B cell (primary cell): ENCODE measurements at regions not wholly inside any gene's neighbourhood (a gene's known extent, or its start where the extent isn't known, plus 50 kb on each side); places are given as distances from the start of the nearest gene placed in this dataset.
"Not testable (repeated sequence)": the region's sequence is repeated elsewhere in the genome, so short reads cannot be mapped to it uniquely, and the experiment has no call there.

Experiments
- ATAC-seq: fragments of 200-7000 bp; cut with Tn5 transposase; one replicate; pipeline ENCODE4 v1.10.0; 2021; ENCODE audit warnings: low read depth, mild to moderate bottlenecking, moderate number of reproducible peaks, moderate library complexity
- CTCF ChIA-PET: fragments of 350-600 bp; sonication (Branson Sonifier 250); formaldehyde crosslinking; loops from one replicate; lab custom pipeline; 2021; ENCODE audit warnings: antibody characterized with exemption, inconsistent platforms; lab: Charles Lee
- POLR2A ChIA-PET: fragments of 350-600 bp; sonication (Branson Sonifier 250); formaldehyde crosslinking; loops from one replicate; lab custom pipeline; 2021; ENCODE audit warnings: antibody characterized with exemption; lab: Charles Lee
- DNase-seq: peaks from one replicate; pipeline ENCODE4 v3.0.0; 2013
- H2AFZ ChIP-seq: 2 replicates; pipeline ENCODE4 v1.6.1; 2012; ENCODE audit warnings: mild to moderate bottlenecking, low read depth, low read length; ENCODE audit not compliant: insufficient read depth, poor library complexity, severe bottlenecking
- H3K27ac ChIP-seq, 2 donors: 1 replicate in 1 of 2; 2 replicates in 1 of 2; pipeline ENCODE4 v1.5.1; 2012 to 2013; ENCODE audit warnings: low read length in 2 of 2, mild to moderate bottlenecking in 2 of 2, moderate library complexity in 1 of 2
- H3K27me3 ChIP-seq, 4 experiments: fragments of 200-600 bp in 1 of 4; sonication (generic) in 1 of 4; replicated peaks in 1 of 4; 1 replicate in 2 of 4; 2 replicates in 2 of 4; pipeline versions ENCODE4 v1.6.1 to v1.7.0; 2013 to 2016; ENCODE audit warnings: low read length in 3 of 4, mild to moderate bottlenecking in 2 of 4, mixed read lengths in 1 of 4, moderate library complexity in 1 of 4; ENCODE audit not compliant: insufficient read depth in 4 of 4, control insufficient read depth in 3 of 4; ENCODE audit errors: control extremely low read depth in 1 of 4
- H3K36me3 ChIP-seq, 2 experiments: replicated peaks in 1 of 2; 1 replicate in 1 of 2; 2 replicates in 1 of 2; pipeline versions ENCODE4 v1.6.1 to v1.7.1; 2013; ENCODE audit warnings: low read length in 1 of 2; ENCODE audit not compliant: insufficient read depth in 2 of 2, control insufficient read depth in 1 of 2; ENCODE audit errors: control extremely low read depth in 1 of 2, extremely low read depth in 1 of 2
- H3K4me1 ChIP-seq, 2 donors: fragments of 200-600 bp in 1 of 2; sonication (generic) in 1 of 2; 1 replicate in 1 of 2; 2 replicates in 1 of 2; pipeline versions ENCODE4 v1.5.1 to v1.6.1; 2013 to 2017; ENCODE audit warnings: low read length in 2 of 2; ENCODE audit not compliant: control insufficient read depth in 2 of 2, insufficient read depth in 2 of 2
- H3K4me2 ChIP-seq: replicated peaks from 2 replicates; pipeline ENCODE3; 2012; ENCODE audit warnings: mild to moderate bottlenecking, low read depth, low read length; ENCODE audit not compliant: poor library complexity, severe bottlenecking
- H3K4me3 ChIP-seq, 5 experiments: fragments of 200-600 bp in 1 of 5; sonication (generic) in 1 of 5; 1 replicate in 3 of 5; 2 replicates in 2 of 5; pipeline versions ENCODE4 v1.5.1 to v1.7.0; 2011 to 2016; ENCODE audit warnings: low read length in 4 of 5, mild to moderate bottlenecking in 4 of 5, low read depth in 2 of 5, control low read depth in 1 of 5, moderate library complexity in 1 of 5; ENCODE audit not compliant: insufficient read depth in 1 of 5; ENCODE audit errors: control extremely low read depth in 1 of 5, extremely low read depth in 1 of 5
- H3K79me2 ChIP-seq: fragments of 200-600 bp; sonication (generic); one replicate; pipeline ENCODE4 v1.6.0; 2016; ENCODE audit warnings: low read length; ENCODE audit not compliant: control insufficient read depth, insufficient read depth
- H3K9ac ChIP-seq: fragments of 200-600 bp; sonication (generic); 2 replicates; pipeline ENCODE4 v1.6.1; 2017; ENCODE audit warnings: mild to moderate bottlenecking, low read length, moderate library complexity
- H3K9me3 ChIP-seq, 3 donors: one replicate each; pipeline versions ENCODE4 v1.6.1 to v1.7.1; 2013; ENCODE audit warnings: low read length in 2 of 3; ENCODE audit not compliant: control insufficient read depth in 2 of 3, insufficient read depth in 1 of 3; ENCODE audit errors: control extremely low read depth in 1 of 3
- H4K20me1 ChIP-seq: 2 replicates; pipeline ENCODE4 v1.6.0; 2012; ENCODE audit warnings: mild to moderate bottlenecking, low read length; ENCODE audit not compliant: insufficient read depth, control insufficient read depth, poor library complexity, severe bottlenecking
- H3K27ac Mint-ChIP-seq: one replicate; pipeline ENCODE4 v1.8.0; 2021; ENCODE audit warnings: mixed read lengths
- H3K27me3 Mint-ChIP-seq: one replicate; pipeline ENCODE4 v1.8.0; 2021; ENCODE audit warnings: mixed read lengths
- H3K4me1 Mint-ChIP-seq: one replicate; pipeline ENCODE4 v1.8.0; 2021; ENCODE audit warnings: mixed read lengths
- H3K4me3 Mint-ChIP-seq: one replicate; pipeline ENCODE4 v1.8.0; 2021; ENCODE audit warnings: mixed read lengths
- H3K9me3 Mint-ChIP-seq: one replicate; pipeline ENCODE4 v1.8.0; 2022; ENCODE audit warnings: mixed read lengths; ENCODE audit not compliant: insufficient read depth
- WGBS: methylation state at CpG from one replicate; pipeline ENCODE4 v1.1.5; 2013; ENCODE audit warnings: missing lambda C conversion rate; ENCODE audit not compliant: insufficient coverage; 5-methylcytosine and 5-hydroxymethylcytosine counted together
- intact Hi-C: fragments of 100-400 bp; cut with micrococcal nuclease; formaldehyde crosslinking; loops from one replicate; pipeline ENCODE4 v1.10.0; 2022

GRCh38 chr16:60359412-60359811, 1625.3 kb upstream of the GOT2 start:
- intact Hi-C loops, ATAC-seq, H3K4me3 ChIP-seq, H3K4me2 ChIP-seq, DNase-seq, H3K9ac ChIP-seq, H3K27me3 Mint-ChIP-seq, H3K4me1 ChIP-seq, H3K4me3 Mint-ChIP-seq, H3K36me3 ChIP-seq, H3K27me3 ChIP-seq, H3K79me2 ChIP-seq, CTCF ChIA-PET, H2AFZ ChIP-seq, H4K20me1 ChIP-seq, POLR2A ChIA-PET, H3K27ac ChIP-seq, H3K9me3 Mint-ChIP-seq, H3K4me1 Mint-ChIP-seq, H3K27ac Mint-ChIP-seq: not testable (repeated sequence)
- WGBS = 95% methylated on average over 15 of the region's 17 CpGs
- H3K9me3 ChIP-seq = peaks cover 0 to 12% (median 0%) of the 10 kb centered on the region in 3 donors

GRCh38 chr16:60357876-60358522, 1623.9 kb upstream of the GOT2 start:
- H3K79me2 ChIP-seq, H3K27ac Mint-ChIP-seq, H3K4me1 Mint-ChIP-seq, H3K4me3 Mint-ChIP-seq, H3K27ac ChIP-seq, H3K9ac ChIP-seq, POLR2A ChIA-PET, H3K4me3 ChIP-seq, ATAC-seq, H3K36me3 ChIP-seq, H3K4me1 ChIP-seq, H2AFZ ChIP-seq, DNase-seq, H3K9me3 Mint-ChIP-seq, H3K4me2 ChIP-seq, H4K20me1 ChIP-seq, H3K27me3 Mint-ChIP-seq, CTCF ChIA-PET, intact Hi-C loops, H3K27me3 ChIP-seq: not testable (repeated sequence)
- H3K9me3 ChIP-seq = peaks cover 0 to 12% (median 0%) of the 10 kb centered on the region in 3 donors
- 95% methylated on average over 23 of the region's 29 CpGs for WGBS
